IMR-90 (cell line): ENCODE measurements at regions not wholly inside any gene's neighbourhood (a gene's known extent, or its start where the extent isn't known, plus 50 kb on each side); places are given as distances from the start of the nearest gene placed in this dataset.

ENCODE experiments used
- ATAC-seq: fragments of 200-7000 bp; cut with Tn5 transposase; 2 replicates; pipeline ENCODE4 v1.9.1; 2020; ENCODE audit warnings: low read depth, mild to moderate bottlenecking, moderate library complexity
- BruUV-seq: library from RNA; stranded (reverse); fragments of 400-500 nt; replicated peaks from 2 replicates; lab custom pipeline; 2021; lab: Mats Ljungman, UMichigan
- CTCF ChIA-PET: fragments of 300-600 bp; formaldehyde crosslinking; extraction: SDS; loops from one replicate; lab custom pipeline; 2021; ENCODE audit warnings: antibody characterized with exemption; lab: Yijun Ruan, JAX
- POLR2A ChIA-PET: fragments of 300-600 bp; sonication (Branson Sonifier 250); formaldehyde crosslinking; loops from one replicate; lab custom pipeline; 2022; ENCODE audit warnings: antibody characterized with exemption; ENCODE audit not compliant: unreplicated experiment; lab: Charles Lee
- DNase-seq: peaks from one replicate; pipeline ENCODE4 v3.0.0; 2013
- H2AFZ ChIP-seq: replicated peaks from 2 replicates; pipeline ENCODE3; 2013; ENCODE audit warnings: low read length, mild to moderate bottlenecking; ENCODE audit not compliant: poor library complexity
- H2AK5ac ChIP-seq: 2 replicates; pipeline ENCODE4 v1.6.1; 2013; ENCODE audit warnings: low read depth, low read length, inconsistent platforms
- H2AK9ac ChIP-seq: replicated peaks from 2 replicates; pipeline ENCODE3; 2013; ENCODE audit warnings: mild to moderate bottlenecking, low read depth, low read length, moderate library complexity; ENCODE audit not compliant: poor library complexity
- H2BK120ac ChIP-seq: 2 replicates; pipeline ENCODE4 v1.6.1; 2013; ENCODE audit warnings: low read depth, low read length, inconsistent platforms
- H2BK15ac ChIP-seq: 3 replicates; pipeline ENCODE4 v1.6.1; 2013; ENCODE audit warnings: low read depth, low read length, inconsistent platforms
- H2BK20ac ChIP-seq: 2 replicates; pipeline ENCODE4 v1.6.1; 2013; ENCODE audit warnings: low read depth, mild to moderate bottlenecking, inconsistent platforms, low read length, moderate library complexity
- H2BK5ac ChIP-seq: 2 replicates; pipeline ENCODE4 v1.6.1; 2013; ENCODE audit warnings: mild to moderate bottlenecking, low read depth, low read length, inconsistent platforms; ENCODE audit not compliant: poor library complexity, severe bottlenecking
- H3K14ac ChIP-seq: replicated peaks from 2 replicates; pipeline ENCODE4 v1.6.1; 2013; ENCODE audit warnings: low read depth, low read length, inconsistent platforms
- H3K18ac ChIP-seq: 2 replicates; pipeline ENCODE4 v1.6.1; 2013; ENCODE audit warnings: low read depth, low read length, control low read depth
- H3K23ac ChIP-seq: 2 replicates; pipeline ENCODE4 v1.6.1; 2013; ENCODE audit warnings: low read depth, low read length, inconsistent platforms
- H3K27ac ChIP-seq: 2 replicates; pipeline ENCODE4 v1.5.1; 2013; ENCODE audit warnings: mild to moderate bottlenecking, control low read depth, low read length; ENCODE audit not compliant: insufficient read depth
- H3K27me3 ChIP-seq: 2 replicates; pipeline ENCODE4 v1.6.1; 2013; ENCODE audit warnings: low read length; ENCODE audit not compliant: control insufficient read depth, insufficient read depth
- H3K36me3 ChIP-seq: 2 replicates; pipeline ENCODE4 v1.6.1; 2013; ENCODE audit warnings: low read length, mixed read lengths; ENCODE audit not compliant: control insufficient read depth, insufficient read depth
- H3K4ac ChIP-seq: 2 replicates; pipeline ENCODE4 v1.6.1; 2013; ENCODE audit warnings: low read depth, low read length, inconsistent platforms
- H3K4me1 ChIP-seq: 2 replicates; pipeline ENCODE4 v1.6.1; 2013; ENCODE audit warnings: low read length, mixed read lengths; ENCODE audit not compliant: control insufficient read depth, insufficient read depth
- H3K4me2 ChIP-seq: 2 replicates; pipeline ENCODE4 v1.6.1; 2013; ENCODE audit warnings: low read depth, mild to moderate bottlenecking, control low read depth, low read length, moderate library complexity
- H3K4me3 ChIP-seq: 2 replicates; pipeline ENCODE4 v1.5.1; 2013; ENCODE audit warnings: low read depth, mild to moderate bottlenecking, control low read depth, low read length, moderate library complexity; ENCODE audit not compliant: insufficient read depth
- H3K56ac ChIP-seq: 2 replicates; pipeline ENCODE4 v1.6.1; 2013; ENCODE audit warnings: low read length, inconsistent platforms; ENCODE audit not compliant: insufficient read depth; ENCODE audit errors: extremely low read depth
- H3K79me1 ChIP-seq, 2 experiments: 2 replicates each; pipeline ENCODE4 v1.6.1; 2013; ENCODE audit warnings: low read length in 2 of 2, inconsistent platforms in 1 of 2, low read depth in 1 of 2
- H3K9ac ChIP-seq: 2 replicates; pipeline ENCODE4 v1.6.1; 2013; ENCODE audit warnings: low read depth, low read length, control low read depth
- H3K9me1 ChIP-seq: 2 replicates; pipeline ENCODE4 v1.6.1; 2013; ENCODE audit warnings: low read length, inconsistent platforms; ENCODE audit not compliant: insufficient read depth
- H3K9me3 ChIP-seq: 2 replicates; pipeline ENCODE4 v1.6.1; 2013; ENCODE audit warnings: low read length; ENCODE audit not compliant: control insufficient read depth, insufficient read depth
- H4K20me1 ChIP-seq: 2 replicates; pipeline ENCODE4 v1.6.1; 2013; ENCODE audit warnings: low read length, inconsistent platforms; ENCODE audit not compliant: insufficient read depth
- H4K5ac ChIP-seq: 2 replicates; pipeline ENCODE4 v1.6.1; 2013; ENCODE audit warnings: mild to moderate bottlenecking, low read depth, low read length, control low read depth
- H4K8ac ChIP-seq, 2 experiments: 2 replicates each; pipeline ENCODE4 v1.6.1; 2013; ENCODE audit warnings: low read depth in 2 of 2, low read length in 2 of 2, control low read depth in 1 of 2, inconsistent platforms in 1 of 2
- H4K91ac ChIP-seq: 2 replicates; pipeline ENCODE4 v1.6.1; 2013; ENCODE audit warnings: low read depth, low read length, inconsistent platforms; ENCODE audit not compliant: insufficient read depth
- BHLHE40 ChIP-seq: fragments of 150-350 bp; IDR thresholded peaks from 2 replicates; pipeline ENCODE4 v1.6.1; 2016; ENCODE audit warnings: mild to moderate bottlenecking, low read depth, low read length
- ELK1 ChIP-seq: fragments of 150-350 bp; IDR thresholded peaks from 2 replicates; pipeline ENCODE4 v1.6.1; 2016; ENCODE audit warnings: low read depth, mild to moderate bottlenecking, low read length, moderate library complexity, borderline replicate concordance
- MAFK ChIP-seq: IDR thresholded peaks from 2 replicates; pipeline ENCODE4 v1.6.1; 2012; ENCODE audit warnings: low read depth, low read length, improper control_type of control experiment
- MAZ ChIP-seq: IDR thresholded peaks from 2 replicates; pipeline ENCODE4 v1.6.1; 2012; ENCODE audit warnings: low read depth, mild to moderate bottlenecking, low read length, improper control_type of control experiment, moderate library complexity, borderline replicate concordance
- MXI1 ChIP-seq: IDR thresholded peaks from 2 replicates; pipeline ENCODE4 v1.6.1; 2012; ENCODE audit warnings: low read depth, mild to moderate bottlenecking, low read length, moderate library complexity, borderline replicate concordance
- POLR2A ChIP-seq: IDR thresholded peaks from 2 replicates; pipeline ENCODE4 v1.6.1; 2012; ENCODE audit warnings: mild to moderate bottlenecking, low read depth, low read length
- RAD21 ChIP-seq: IDR thresholded peaks from 2 replicates; pipeline ENCODE4 v1.6.1; 2012; ENCODE audit warnings: low read length, improper control_type of control experiment
- RFX5 ChIP-seq: IDR thresholded peaks from 2 replicates; pipeline ENCODE4 v1.8.0; 2012; ENCODE audit warnings: low read depth, mild to moderate bottlenecking, low read length, moderate library complexity
- USF2 ChIP-seq: fragments of 150-350 bp; IDR thresholded peaks from 2 replicates; pipeline ENCODE4 v1.6.1; 2017; ENCODE audit warnings: mild to moderate bottlenecking, antibody characterized with exemption, low read length, low read depth
- WGBS, 2 experiments: methylation state at CpG; one replicate each; pipeline versions ENCODE4 v1.1.5 to v1.1.7; 2013; ENCODE audit warnings: missing lambda C conversion rate in 2 of 2; ENCODE audit not compliant: insufficient read length in 1 of 2; ENCODE audit errors: extremely low coverage in 2 of 2; 5-methylcytosine and 5-hydroxymethylcytosine counted together
- dilution Hi-C: fragments of 300-500 bp; cut with HindIII; formaldehyde crosslinking; loops from one replicate; pipeline ENCODE4 v1.14.3; 2018; ENCODE audit warnings: low sequenced_read_pairs; ENCODE audit not compliant: unreplicated experiment
- in situ Hi-C: fragments of 300-500 bp; cut with MboI; formaldehyde crosslinking; loops from 3 replicates; pipeline ENCODE4 v1.14.3; 2019; ENCODE audit warnings: low sequenced_read_pairs, inconsistent platforms, mixed read lengths
- intact Hi-C: fragments of 100-400 bp; cut with micrococcal nuclease; formaldehyde crosslinking; loops from 2 replicates; pipeline ENCODE4 v1.10.0; 2022

GRCh38 chr15:53196788-53197187 is 406.7 kb upstream of the ONECUT1 start:
- Histone ChIP-seq H3K23ac (no peak overlapping the region), H2BK20ac (no peak overlapping the region), H2AFZ (no peak overlapping the region), H3K36me3 (no peaks in the 10 kb centered on the region), H3K4me1 (no peaks in the 10 kb centered on the region), H3K4me2 (no peak overlapping the region), H3K27me3 (no peaks in the 10 kb centered on the region), H2BK5ac (no peak overlapping the region), H3K9me1 (no peaks in the 10 kb centered on the region), H3K14ac (no peak overlapping the region), H3K79me1 (no peaks in the 10 kb centered on the region), H4K5ac (no peak overlapping the region), H3K56ac (no peak overlapping the region), H3K18ac (no peak overlapping the region), H3K9ac (no peak overlapping the region), H2BK120ac (no peak overlapping the region), H2AK5ac (no peak overlapping the region), H3K27ac (no peak overlapping the region), H2BK15ac (no peak overlapping the region), H4K8ac (no peak overlapping the region), H4K20me1 (no peaks in the 10 kb centered on the region), H3K4me3 (no peak overlapping the region), H4K91ac (no peak overlapping the region), H2AK9ac (no peak overlapping the region), H3K4ac (no peak overlapping the region), H3K9me3 (peaks cover 18% of the 10 kb centered on the region)
- dilution Hi-C loops (no loop called here), intact Hi-C loops (no loop called here), in situ Hi-C loops (no loop called here)
- ChIA-PET POLR2A (no interaction called here), CTCF (no interaction called here)
- DNase-seq (no peak), ATAC-seq (no peak)
- TF ChIP-seq BHLHE40 = no peak
- TF ChIP-seq MAZ = no peak
- TF ChIP-seq MAFK = no peak
- no peak for TF ChIP-seq RFX5
- TF ChIP-seq MXI1 = no peak
- TF ChIP-seq ELK1 = no peak
- TF ChIP-seq USF2 = no peak
- TF ChIP-seq RAD21 = no peak
- no peak for TF ChIP-seq POLR2A
- WGBS, 2 experiments = no CpG with 5 or more reads among the region's 11 CpGs
- BruUV-seq = no TSS peak
